ENCODE measurements at regions not wholly inside any gene's neighbourhood (a gene's known extent, or its start where the extent isn't known, plus 50 kb on each side); places are given as distances from the start of the nearest gene placed in this dataset.
"Not testable (repeated sequence)": the region's sequence is repeated elsewhere in the genome, so short reads cannot be mapped to it uniquely, and the experiment has no call there.

DNA sequence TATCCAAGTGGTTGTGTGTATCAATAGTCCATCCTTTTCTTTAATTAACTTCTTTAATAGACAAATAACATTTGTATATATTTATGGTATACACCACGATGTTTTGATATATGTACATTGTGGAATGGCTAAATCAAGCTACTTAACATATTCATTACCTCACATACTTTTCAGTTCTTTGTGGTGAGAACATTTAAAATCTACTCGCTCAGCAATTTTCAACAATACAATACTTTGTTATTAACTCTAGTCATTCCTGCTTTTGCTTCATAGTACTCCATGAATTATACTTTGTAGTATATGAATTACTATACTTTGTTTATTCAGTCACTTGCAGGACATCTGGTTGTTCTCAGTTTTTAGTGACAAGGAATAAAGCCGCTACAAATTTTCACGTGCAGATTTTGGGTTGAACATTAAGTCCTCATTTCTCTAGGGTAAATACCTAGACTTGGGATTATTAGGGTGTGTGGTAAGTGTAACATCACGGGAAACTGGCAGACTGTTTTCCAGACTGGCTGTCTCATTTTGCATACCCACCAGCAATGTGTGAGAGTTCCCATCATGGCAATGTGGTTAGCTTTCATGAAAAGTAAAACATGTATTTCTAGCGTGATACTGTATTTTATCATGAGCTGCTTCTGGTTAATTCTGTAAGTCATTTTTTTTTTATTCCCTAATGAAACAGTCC is 354.4 kb upstream of the WWC1 start:
- DNase-seq (ENCODE audit: low read depth) = no peak

GRCh38 chr5:167937635-167937998 is 353.8 kb upstream of the WWC1 start:
- no peak for DNase-seq (ENCODE audit: low read depth)

GRCh38 chr5:167939686-167940085 is 351.8 kb upstream of the WWC1 start:
- DNase-seq (ENCODE audit: low read depth) = no peak

DNA sequence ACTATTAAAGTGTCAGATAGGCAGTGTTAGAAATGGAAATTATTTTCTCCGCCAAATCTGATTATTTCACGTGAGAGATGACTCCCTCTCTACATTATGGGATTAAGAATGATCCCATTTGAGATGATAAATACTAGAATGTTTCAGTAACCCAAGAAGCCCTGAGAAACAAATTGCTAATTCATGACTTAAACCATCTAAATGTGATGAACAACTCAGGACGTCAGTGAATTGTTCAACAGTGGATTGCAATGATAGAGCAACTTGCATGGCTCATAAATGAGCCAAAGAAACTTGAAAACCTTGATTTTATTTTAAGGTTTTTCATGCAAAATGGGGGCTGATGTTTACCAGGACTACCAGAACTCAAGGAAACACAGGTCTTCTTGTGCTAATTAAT is 350.5 kb upstream of the WWC1 start:
- DNase-seq (ENCODE audit: low read depth) = no peak

- DNase-seq (ENCODE audit: low read depth) = not testable (repeated sequence)
Observed at GRCh38 chr5:167941556-167941955, 349.9 kb upstream of the WWC1 start.

DNA sequence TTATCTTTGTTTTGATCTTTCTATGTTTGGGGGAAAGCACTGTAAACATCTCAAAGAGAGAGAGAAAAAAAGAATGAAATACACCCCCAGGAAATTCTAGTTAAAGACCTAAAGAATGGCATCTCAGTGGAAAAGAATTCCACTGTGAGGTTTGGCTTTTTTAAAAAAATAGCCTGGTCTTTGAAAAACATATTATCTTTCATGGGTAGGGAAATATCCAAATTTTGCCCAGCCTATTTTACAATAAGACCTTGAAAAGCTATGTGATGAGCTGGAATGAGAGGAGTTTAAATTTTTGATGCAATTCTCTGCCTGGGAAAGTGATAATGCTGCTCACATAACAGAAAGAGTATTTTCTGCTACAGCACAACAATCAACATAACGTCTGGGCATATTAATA is 348.1 kb upstream of the WWC1 start:
- DNase-seq (ENCODE audit: low read depth) = no peak

- no peak for DNase-seq (ENCODE audit: low read depth)
Observed at GRCh38 chr5:167944121-167944852, 347.2 kb upstream of the WWC1 start.

GRCh38 chr5:167945542-167946384 is 345.7 kb upstream of the WWC1 start:
- peak; percentile 58 for DNase-seq (ENCODE audit: low read depth)

- no peak for DNase-seq (ENCODE audit: low read depth)
Observed at GRCh38 chr5:167947306-167947705, 344.1 kb upstream of the WWC1 start.

DNA sequence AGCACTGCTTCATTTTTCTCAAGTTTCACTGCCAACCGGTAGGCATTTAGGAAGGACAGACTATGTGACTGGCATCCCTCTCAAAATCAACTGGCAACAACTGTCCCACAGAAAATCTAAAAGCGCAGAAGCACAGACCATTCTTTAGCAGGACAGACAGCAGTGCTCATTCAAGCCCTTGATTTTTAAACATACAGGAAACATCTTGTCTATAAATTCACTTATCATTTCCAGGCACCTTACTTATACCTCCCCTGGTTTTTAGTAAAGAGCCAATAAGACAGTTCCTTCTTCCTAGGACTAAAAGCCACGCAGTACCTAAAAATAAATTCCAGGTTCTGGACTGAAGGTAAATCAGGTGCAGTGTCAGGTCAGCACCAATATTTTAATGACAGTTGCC is 343.2 kb upstream of the WWC1 start:
- DNase-seq (ENCODE audit: low read depth) = no peak

- DNase-seq (ENCODE audit: low read depth) = no peak
Observed at GRCh38 chr5:167949435-167949834, 342.0 kb upstream of the WWC1 start.

- no peak for DNase-seq (ENCODE audit: low read depth)
Observed at GRCh38 chr5:167950126-167950721, 341.2 kb upstream of the WWC1 start.

DNA sequence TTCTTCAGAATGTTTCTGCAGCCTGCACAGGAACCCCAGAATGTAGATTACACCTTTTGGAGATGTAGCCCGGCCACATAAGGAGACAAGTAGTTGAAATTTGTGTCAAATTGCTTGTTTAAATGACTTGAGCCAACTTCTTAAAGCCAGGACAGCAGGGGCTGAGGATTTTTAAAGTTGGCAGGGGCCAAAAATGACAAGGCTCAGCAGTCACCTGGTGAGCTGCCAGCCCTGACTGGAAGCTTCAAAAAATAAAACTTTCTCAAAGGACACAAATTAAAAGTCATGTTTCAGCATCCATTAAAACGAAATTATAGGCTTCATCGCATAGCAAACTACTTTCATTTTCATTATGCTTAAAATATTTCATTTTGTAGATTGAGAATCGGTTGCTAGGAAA is 340.3 kb upstream of the WWC1 start:
- no peak for DNase-seq (ENCODE audit: low read depth)

DNA sequence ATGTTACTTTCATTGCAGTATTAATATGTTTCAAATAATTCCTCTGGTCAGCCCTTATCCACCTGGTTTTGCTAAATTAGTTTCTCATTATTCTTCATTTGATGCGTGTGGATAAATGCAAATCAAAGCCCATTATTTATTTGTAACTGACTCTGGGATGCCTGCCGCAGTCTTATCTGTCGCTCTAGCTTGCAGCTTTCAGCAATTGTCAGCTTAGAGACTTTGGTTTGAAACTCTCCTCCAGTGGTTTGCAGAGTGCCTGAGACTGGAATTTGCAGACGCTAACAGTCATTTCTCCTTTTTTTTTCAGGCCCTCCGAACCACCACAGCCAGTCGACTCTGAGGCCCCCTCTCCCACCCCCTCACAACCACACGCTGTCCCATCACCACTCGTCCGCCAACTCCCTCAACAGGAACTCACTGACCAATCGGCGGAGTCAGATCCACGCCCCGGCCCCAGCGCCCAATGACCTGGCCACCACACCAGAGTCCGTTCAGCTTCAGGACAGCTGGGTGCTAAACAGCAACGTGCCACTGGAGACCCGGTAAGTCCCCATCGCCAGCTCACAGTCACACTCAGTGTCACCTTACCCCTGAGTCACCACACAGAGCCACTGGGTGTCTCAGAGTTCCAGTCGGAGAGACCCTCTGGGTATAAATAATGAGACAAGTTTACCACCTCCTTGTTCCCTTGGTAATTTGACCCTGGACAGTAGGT is 339.0 kb upstream of the WWC1 start:
- no peak for DNase-seq (ENCODE audit: low read depth)

- no peak for DNase-seq (ENCODE audit: low read depth)
Observed at GRCh38 chr5:167953151-167953798, 338.2 kb upstream of the WWC1 start.

- no peak for DNase-seq (ENCODE audit: low read depth)
Observed at GRCh38 chr5:167961731-167962130, 329.7 kb upstream of the WWC1 start.

DNA sequence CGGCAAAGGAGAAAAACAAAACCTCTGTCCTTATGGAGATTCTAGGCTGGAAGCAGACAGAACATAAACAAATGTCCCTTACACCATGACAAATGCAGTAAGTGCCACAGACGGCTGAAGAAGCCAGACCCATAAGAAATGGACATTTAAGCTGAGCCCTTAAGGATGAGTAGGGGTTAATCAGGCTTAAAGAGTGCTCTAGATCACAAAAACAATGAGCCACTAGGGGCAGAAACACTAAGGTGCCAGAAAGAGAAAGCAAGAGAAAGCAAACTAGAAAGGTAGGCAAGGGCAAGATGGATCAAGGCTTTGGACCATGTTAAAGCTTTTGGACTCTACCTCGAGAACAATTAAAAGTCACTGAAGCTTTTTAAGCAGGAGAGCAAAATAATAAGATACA is 326.9 kb upstream of the WWC1 start:
- DNase-seq (ENCODE audit: low read depth) = no peak

DNA sequence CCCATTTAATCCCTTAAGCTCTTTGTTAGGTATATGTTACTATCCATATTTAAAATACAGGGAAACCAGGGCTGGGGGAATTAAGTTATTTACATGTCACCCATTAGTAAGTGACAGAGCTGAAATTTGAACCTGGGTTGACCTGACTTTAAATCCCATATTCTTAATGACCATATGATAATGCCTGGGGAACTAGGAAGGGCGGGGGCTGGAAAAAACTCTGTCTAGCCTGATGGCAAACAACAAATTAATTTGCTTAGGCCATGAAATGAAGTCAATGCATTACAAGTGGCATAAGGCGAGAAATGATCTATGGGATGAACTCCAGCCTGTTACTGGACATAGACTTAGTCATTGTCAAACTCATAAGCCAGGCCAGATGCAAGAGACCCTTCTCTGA is 325.7 kb upstream of the WWC1 start:
- DNase-seq (ENCODE audit: low read depth) = no peak

DNA sequence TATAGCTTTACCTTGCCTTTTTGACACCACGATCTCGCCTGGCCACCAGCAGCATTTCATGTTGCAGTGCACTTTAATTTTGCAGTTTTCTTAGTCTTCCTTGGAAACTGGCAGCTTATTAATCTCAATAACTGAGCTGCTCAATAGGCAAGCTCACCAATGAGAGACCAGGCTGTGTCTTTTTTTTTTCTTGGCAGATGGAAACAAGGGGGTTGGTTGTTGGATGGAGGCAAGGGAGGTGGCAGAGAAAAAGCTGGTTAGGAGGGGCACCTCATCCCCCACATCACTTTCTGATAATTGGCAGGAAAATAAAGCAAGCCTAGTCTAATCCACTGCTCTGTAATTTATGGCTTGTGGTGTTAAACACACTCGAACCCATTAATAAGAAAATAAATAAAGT is 324.5 kb upstream of the WWC1 start:
- no peak for DNase-seq (ENCODE audit: low read depth)

GRCh38 chr5:167967494-167968177 is 323.8 kb upstream of the WWC1 start:
- DNase-seq (ENCODE audit: low read depth) = no peak

Measured in LHCN-M2 (cell line).